Activated naive CD4-positive, alpha-beta T cell treated with anti-CD3 and anti-CD28 coated beads, Interleukin-2, amount 50 U/mL, for 16 hours (primary cell): ENCODE measurements at regions not wholly inside any gene's neighbourhood (a gene's known extent, or its start where the extent isn't known, plus 50 kb on each side); places are given as distances from the start of the nearest gene placed in this dataset.
"Not testable (repeated sequence)": the region's sequence is repeated elsewhere in the genome, so short reads cannot be mapped to it uniquely, and the experiment has no call there.

Experiments used
- DNase-seq: peaks from one replicate; pipeline ENCODE4 v3.0.0-alpha.2; 2020

GRCh38 chr9:31839273-31839672 lies 545.2 kb upstream of the ACO1 start:
- no peak for DNase-seq

DNA sequence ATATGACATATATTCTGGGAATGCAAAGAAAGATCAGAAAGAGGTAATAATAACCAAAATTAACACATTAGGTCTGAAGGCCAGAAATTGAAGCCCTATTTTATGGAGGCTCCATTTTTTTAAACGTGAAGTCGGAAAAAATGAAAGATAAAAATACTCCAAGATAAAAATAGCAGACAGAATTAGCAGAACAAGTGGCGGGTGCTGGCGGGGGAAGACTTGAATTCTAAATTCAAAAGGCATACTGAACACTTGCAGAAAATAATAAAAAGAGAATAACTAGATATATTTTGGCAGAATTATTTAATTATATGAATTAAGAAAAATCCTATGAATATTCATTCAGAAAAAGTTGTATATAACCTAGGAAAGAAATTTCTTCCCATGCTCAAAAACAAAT lies 543.7 kb upstream of the ACO1 start:
- DNase-seq = no peak

- DNase-seq = no peak
Measured at GRCh38 chr9:31847963-31848362, 536.5 kb upstream of the ACO1 start.

DNA sequence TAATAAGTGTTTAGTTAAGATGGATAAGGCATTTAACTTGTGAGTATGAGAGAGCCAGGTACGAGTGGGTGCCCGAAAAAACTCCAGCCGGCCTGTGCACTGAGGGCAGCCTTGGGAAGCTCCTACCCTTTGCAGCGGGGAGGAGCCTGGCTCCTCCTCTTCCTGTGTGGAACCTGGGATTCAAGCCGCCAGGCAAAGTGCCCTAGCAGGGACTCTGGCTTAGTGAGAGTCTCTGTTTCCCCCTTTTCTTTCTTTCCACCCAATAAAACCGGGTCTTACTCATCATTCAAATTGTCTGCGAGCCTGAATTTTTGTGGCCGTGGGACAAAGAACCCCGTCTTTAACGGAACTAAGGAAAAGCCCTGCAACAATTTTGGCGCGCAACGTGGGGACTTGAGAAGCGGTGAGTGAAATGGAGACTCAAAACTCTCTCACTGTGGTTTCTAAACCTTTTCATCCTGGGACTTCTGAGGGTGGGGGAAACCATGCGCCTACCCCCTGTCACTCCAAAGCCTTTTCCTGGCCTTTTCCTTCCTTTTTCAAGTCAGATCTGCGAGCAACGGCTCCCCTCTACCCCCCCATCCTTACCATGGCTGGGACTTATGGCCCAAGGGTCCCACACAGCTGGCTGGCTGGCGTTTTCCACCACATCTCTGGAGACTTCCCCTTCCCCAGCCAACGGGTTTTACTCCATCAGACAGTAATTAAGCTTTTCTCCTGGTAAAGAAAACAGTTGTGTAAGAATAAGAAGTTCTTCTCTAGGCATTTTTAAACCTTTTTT lies 535.7 kb upstream of the ACO1 start:
- DNase-seq = no peak

DNA sequence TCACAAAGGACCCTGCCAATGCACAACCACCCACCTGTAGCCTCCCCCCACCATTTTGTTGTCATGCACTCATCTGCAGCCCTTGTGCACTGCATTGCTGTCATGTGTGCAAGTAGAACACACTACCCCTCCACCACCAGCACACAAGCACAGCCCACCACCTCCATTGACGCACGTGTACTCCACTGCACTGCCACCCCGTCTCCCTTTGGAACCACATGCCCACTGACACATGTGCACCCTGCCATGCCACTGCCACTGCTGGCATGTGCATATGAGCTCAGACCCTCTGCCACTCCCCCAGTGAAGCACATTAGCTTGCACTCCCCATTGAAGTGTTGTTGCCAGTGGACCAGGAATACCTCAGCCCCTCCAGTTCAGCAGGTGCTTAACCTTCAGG lies 530.3 kb upstream of the ACO1 start:
- no peak for DNase-seq

DNA sequence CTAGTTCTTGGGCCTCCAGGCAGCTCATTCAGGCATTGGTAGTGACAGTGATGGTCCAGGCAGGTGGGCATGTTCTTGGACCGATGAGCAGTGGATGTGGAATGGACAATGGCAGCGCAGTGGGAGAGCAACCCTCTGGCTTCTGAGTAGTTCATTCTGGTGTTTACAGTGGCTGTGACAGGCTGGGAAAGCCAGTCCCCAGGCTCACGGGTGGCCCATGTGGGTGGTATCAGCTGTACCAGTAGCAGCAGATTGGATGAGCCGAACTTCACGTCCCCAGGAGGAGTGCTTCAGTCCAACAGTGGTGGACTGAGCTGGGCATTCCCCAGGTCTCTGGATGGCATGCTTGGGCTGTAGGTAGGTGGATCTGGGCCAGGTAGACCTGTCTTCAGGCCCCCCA lies 515.6 kb upstream of the ACO1 start:
- no peak for DNase-seq

- DNase-seq = no peak
Measured at GRCh38 chr9:31870276-31870675, 514.2 kb upstream of the ACO1 start.

DNA sequence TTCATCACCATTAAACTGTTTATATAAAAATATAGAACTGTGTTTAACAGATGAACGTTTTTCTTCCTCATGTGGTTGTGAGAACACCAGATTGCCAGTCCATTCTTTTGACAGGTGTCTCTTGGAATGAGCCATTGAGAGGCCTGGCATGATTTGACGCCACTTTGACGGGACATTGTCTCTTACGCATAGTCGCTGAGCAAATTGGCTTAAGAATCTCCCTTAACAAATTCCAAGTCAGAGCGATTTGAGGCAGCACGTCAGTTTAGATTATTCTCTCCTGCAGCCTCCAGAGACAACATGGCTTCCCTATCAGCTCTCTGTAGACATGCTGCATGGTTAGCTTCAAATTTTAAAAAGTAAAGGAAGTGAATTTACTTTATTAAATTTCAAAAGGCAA lies 510.7 kb upstream of the ACO1 start:
- DNase-seq = no peak

DNA sequence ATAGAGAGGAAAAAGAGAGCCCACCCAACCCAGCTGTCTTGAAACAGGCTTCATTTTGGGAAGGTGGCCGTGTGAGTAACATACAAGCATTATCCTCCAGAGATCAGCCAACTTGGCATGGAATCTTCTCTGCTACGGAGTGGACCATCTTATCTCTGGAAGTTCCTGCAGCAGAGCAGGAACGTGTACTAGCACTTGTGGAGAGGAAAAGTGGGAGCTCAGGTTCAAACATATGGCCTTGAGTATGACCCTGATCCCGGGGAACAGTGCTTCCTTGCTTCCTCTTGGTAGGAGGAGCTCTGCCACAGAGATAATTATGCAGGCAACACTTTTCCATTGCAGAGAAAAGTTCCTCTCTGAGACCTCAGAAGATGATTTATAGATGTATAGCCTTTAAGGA lies 490.4 kb upstream of the ACO1 start:
- no peak for DNase-seq

GRCh38 chr9:31908158-31908890 lies 476.1 kb upstream of the ACO1 start:
- DNase-seq = no peak

DNA sequence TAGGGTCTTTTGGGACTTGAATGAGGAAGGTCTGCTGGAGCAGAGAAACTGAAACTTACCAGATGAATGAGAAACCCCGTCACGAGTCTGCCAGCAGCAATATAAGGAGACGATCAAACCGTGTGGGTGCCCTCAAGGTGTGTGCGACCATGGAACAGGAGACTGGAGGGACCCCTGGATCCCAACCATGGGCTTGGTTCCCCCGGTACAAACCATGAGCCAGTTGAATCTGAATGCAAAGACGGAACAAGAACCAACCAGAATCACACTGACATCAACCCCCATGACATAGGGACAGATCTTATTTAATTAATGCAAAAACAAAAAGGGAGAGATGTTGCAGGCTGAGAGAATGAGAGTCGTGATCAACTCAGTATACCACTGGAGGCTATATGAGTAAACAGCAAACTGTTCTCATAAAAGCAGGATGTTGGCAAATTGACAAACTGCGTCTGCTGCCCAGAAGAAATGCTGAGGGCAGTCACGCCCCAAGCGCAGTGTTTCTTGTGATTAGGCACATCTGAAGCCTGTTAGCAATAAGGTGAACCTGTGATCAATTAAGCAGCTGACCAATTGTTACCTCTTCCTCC lies 475.5 kb upstream of the ACO1 start:
- DNase-seq = no peak

- no peak for DNase-seq
Measured at GRCh38 chr9:31912636-31913035, 471.8 kb upstream of the ACO1 start.

DNA sequence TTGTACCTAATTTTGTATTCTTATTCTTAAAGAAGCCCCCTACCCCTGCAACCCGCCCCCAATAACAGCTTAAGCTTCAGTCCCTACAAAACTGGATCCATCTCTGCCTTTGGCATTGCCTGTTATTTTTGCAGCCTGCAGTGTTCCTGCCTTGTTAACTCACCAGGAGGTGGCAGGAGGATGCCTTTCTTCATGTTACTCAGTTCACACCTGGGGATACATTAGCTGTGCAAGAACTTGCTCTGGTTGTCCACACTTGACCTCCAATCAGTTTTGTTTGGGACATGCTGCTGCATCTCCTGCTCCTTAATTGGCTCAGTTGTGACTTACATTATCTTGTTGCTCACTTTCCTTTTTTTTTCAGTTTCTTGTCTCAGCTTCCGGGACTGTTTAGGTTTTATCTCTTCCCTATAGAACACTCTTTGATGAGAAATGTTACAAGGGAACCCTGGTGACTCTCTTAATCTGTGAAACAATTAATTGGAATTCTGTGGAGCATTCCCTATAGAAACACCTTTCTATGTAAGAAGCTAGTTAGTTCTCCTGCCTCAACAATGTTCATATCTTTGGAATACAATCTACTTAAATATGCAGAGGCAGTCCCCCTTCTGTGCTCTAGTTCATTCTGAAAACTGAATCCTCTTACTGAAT lies 467.7 kb upstream of the ACO1 start:
- no peak for DNase-seq

DNA sequence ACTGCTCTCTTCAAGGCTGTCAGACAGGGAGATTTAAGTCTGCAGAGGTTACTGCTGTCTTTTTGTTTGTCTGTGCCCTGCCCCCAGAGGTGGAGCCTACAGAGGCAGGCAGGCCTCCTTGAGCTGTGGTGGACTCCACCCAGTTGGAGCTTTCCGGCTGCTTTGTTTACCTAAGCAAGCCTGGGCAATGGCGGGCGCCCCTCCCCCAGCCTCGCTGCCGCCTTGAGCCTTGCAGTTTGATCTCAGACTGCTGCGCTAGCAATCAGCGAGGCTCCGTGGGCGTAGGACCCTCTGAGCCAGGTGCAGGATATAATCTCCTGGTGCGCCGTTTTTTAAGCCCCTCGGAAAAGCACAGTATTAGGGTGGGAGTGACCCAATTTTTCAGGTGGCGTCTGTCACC lies 446.7 kb upstream of the ACO1 start:
- DNase-seq = not testable (repeated sequence)

DNA sequence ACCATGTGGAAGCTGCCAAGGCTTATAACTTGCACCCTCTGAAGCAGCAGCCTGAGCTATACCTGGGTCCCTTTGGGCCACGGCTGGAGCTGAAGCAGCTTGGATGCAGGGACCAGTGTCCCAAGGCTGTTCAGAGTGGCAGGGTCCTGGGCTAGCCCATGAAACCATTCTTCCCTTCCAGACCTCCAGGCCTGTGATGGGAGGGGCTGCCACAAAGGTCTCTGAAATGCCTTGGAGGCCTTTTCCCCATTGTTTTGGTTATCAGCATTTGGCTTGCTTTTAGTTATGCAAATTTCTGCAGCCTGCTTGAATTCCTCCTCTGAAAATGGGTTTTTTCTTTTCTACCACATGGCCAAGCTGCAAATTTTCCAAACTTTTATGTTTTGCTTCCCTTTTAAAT lies 433.7 kb upstream of the ACO1 start:
- DNase-seq = no peak

DNA sequence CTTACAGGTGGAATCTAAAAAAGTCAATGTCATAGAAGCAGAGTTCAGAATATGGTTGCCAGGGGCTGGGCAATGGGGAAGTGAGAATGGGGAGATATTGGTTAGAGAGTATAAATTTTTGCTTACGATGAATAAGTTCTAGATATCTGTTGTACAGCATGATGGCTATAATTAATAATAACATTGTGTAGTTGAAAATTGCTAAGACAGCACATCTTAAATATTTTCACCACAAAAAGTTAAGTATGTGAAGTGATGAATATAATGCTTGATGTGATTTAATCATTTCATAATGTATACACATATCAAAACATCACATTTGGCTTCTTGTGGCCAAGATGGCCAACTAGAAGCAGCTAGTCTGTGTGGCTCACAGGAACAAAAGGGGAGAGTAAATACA lies 425.9 kb upstream of the ACO1 start:
- DNase-seq = no peak

DNA sequence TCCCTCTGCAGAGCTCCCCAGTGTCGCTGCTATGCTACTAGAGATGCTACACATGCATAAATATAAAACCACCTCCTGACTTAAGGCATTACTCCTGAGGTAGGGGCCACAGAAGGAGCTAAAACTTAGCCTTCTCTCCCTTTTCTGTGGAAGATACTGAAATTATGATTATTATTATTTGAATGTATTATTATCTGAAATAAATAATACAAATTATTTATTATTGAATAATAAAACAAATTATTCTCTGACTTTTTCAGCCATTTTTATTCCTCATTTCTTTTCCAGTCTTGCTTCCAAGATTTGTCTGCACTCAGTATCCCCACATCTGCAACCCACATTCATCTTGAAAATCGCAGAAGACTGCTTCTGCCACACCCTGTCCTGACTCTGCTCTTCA lies 414.9 kb upstream of the ACO1 start:
- DNase-seq = no peak

DNA sequence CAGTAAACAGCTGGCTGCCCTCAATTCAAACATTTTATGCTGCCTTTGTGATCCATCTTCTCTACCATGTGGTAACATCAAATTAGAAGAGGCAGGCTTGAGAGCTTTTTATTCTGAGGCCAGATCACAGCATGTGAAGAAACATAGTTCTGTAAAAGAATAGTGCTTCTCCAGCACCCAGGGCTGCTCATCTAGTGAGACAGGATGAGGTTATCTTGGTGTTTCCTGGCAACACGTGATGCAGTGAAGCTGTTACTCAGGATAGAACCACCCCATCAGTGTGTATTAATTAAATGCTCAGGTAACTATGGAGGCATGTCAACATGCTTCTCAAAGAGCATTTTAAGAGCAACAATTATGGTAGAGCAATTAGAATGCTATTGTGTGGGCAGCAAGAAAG lies 400.5 kb upstream of the ACO1 start:
- DNase-seq = no peak

DNA sequence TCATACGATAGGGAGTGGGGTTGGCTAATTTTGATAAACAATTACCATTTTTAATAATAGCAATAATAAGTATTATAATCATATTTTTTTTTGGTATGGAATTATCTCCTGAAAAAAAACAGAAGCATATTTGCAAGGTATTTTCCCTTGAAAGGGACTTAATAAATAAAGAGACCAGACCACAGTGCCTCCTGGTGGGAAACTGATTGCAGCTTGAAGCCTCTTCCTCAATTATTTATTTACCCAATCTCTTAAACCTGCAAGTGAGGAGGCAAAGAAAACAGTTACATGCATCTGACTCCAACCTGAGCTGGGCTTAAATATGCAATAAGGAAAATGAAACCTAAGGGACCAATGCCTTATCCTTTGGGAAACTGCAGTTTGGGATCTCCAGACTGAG lies 388.1 kb upstream of the ACO1 start:
- DNase-seq = no peak

GRCh38 chr9:32004431-32005076 lies 379.9 kb upstream of the ACO1 start:
- no peak for DNase-seq

DNA sequence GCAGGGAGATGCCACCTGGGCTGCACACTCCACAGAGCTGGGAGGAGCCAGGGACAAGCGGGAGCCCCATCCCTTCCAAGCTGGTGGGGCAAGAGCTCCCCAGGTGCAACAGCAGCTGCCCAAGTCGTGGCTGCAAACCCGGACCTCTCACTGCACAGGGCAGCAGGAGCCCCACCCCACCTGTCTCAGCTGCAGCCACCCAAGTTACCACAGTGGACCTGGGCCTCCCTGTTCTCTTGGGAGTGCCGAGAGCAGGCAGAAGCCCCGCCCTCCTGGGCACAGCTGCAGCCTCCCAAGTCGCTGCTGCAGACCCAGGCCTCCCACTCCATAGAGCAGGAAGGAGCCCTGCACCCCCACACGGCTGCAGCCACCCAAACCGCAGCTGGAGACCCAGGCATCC lies 374.1 kb upstream of the ACO1 start:
- no peak for DNase-seq

DNA sequence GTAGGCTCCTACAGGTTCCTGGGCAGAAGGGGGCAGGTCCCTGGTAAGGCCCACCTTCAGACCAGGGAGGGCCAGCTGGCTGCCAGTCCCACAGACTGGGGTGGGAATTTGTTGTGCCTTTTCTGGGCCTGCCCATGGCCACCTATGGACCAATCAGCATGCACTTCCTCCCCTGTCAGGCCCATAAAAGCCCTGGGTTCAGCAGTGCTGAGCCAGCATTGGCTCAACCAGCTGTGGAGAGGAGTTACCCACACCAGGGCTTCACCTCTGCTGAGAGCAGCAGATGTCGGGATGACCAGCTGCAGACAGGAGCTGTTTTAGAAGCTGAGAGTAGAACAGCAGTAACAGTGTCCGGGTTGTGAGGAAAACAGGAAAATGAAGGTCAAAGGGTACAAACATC lies 373.4 kb upstream of the ACO1 start:
- DNase-seq = no peak

DNA sequence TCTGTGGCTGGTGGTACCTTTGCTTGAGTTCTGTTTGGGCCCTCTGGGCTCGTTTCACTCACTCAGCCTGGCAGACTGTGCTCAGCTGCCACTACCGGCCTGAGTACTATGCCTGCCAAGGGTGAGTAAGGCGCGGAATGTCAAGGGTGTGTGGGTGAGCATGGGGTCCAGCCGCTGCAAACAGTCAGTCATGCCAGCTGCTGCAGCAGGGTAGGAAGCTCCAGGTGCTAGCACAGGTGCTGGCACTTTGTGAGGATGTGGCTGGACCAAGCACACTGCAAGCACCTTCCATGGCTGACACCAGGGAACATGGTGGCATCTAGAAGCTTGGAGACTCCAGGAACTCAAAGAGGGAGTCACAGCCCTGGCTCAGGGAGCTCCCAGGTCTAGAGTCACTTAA lies 368.6 kb upstream of the ACO1 start:
- no peak for DNase-seq
